A172 (cell line): ENCODE measurements at regions not wholly inside any gene's neighbourhood (a gene's known extent, or its start where the extent isn't known, plus 50 kb on each side); places are given as distances from the start of the nearest gene placed in this dataset.
"Not testable (repeated sequence)": the region's sequence is repeated elsewhere in the genome, so short reads cannot be mapped to it uniquely, and the experiment has no call there.

Source experiments
- DNase-seq: peaks from one replicate; pipeline ENCODE4 v3.0.0-alpha.2; 2015; ENCODE audit warnings: low spot score

DNA sequence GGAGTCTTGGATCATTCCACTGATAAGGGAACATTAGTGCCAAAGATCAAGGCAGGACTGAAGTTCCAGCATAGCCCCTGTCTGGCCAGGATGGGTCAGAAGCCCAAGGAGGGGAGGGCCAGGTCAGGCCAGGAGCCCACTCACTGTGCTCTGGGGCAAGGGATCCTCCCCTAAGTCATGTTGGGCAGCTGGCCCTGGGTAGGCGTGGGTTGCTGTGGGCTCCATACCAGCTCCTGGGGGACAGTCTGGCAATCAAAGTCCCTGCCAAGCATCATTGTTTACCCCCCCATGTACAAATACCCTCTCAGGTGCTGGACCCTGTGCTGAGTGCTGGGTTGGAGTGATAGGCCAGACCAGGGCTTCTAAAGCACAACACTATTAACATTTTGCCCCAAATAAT is 130.5 kb downstream of the IRX5 start:
- no peak for DNase-seq

DNA sequence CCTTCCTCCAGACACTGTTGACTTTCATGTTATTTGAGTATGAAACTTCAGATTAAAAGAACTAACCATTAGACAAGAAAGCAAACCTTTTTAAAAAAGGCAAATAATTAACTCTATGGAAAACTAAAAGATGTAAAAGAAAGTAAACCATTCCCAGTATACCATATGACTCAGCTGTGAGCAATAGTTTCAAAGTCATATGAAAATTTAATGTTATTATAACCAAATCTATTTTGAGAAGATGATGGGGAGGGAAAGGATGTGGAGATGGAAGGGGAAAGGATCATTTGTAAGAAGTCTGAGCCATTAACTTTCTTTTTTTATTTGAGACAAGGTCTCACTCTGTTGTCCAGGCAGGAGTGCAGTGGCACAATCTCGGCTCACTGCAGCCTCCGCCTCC is 131.8 kb downstream of the IRX5 start:
- DNase-seq = no peak

DNA sequence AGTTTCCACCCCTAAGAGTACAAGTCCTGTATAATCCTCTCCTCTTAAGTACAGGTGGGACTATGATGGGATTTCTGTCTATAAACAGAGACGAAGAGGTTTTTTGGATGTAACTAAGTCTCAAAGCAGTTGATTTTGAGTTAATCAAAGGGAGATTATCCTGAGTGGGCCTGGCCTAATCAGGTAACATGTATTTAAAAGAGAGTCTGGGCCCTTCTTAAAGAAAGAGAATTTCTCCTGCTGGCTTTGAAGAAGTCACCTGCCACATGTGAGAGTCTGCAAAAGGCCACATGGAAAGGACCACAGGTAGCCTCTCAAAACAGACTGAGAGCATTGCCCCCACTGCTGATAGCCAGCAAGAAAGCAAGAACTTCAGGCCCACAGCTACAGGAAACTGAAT is 142.3 kb downstream of the IRX5 start:
- no peak for DNase-seq

DNA sequence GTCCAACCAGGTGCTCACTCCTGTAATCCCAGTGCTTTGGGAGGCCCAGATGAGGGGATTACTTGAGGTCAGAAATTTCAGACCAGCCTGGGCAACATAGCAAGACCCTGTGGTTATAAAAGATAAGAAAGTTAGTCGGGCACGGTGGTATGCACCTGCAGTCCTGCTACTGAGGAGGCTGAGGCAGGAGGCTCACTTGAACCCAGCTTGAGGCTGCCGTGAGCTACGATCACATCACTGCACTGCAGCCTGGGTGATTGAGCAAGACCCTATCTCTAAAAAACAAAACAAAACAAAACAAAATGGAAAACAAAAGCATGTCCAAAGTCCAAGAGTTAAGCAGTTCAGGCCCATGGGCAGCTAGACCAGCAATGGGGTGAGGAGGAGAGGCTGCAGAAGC is 143.2 kb downstream of the IRX5 start:
- DNase-seq = no peak

DNA sequence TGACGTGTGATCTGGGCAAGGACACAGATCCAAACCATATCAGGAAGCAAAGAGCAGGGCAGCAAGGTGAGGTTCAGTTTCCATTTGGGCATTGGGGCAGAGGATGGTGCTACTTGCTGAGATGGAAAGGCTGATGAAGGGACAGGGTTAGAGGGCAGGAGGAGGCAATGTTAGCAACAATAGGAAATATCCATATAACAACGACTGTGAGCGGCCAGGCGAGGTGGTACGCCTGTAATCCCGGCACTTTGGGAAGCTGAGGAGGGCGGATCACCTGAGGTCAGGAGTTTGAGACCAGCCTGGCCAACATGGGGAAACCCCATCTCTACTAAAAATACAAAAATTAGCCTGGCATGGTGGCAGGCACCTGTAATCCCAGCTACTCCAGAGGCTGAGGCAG is 144.5 kb downstream of the IRX5 start:
- DNase-seq = not testable (repeated sequence)

DNA sequence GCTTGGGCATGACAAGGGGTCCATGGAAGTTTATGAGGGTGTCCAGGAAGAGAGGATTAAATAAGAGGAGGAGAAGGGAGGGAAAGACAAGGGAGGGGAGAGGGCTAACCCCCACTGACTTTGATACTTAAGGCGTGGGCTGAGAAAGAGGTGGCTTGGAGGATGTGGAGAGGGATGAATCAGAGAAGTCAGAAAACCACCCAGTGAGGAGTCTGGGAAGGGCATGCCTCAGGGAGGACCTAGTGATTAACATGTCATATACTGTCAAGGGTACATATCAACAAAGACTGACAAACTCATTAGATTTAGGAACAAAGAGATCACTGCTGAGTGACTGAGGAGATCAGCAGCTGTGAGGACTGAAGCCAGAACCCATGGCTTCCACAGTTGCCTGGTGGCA is 145.4 kb downstream of the IRX5 start:
- DNase-seq = no peak

DNA sequence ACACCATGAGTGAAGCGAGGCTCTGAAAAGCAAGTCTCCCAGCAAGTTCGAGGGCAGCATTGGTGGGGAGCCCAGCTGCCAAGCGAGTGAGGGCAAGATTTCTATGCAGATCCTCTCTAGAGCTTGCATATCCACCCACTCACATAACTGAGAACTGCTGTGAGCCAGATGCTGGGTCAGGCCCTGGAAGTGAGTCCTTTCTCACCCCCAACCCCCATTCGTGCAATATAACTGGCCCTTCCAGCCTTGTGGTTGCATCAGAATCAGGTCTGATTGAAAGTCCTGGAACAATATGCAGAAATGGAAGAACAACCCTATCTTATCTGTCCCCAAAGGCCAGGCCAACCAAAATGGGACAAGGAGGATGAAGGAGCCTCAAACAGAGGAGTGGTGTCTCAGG is 146.6 kb downstream of the IRX5 start:
- no peak for DNase-seq

DNA sequence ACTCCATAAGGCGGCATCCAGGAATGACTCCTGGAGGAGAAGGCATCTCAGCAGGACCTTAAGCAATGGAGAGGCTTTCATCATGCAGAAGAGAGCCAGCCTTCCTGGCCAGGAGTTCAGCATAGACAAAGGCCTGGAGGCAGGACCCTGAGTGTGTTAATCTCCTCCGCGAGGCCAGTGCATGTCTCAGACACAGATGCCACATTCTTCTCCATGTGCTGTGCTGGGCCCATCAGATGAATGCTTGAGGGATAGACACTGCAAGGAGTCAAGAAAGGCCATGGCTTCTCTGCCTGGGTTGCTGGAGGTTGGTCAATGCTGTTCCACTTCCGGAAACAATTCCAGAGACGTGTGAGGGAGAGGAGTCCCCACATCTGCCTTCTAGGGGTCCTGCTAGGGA is 147.5 kb downstream of the IRX5 start:
- DNase-seq = no peak

DNA sequence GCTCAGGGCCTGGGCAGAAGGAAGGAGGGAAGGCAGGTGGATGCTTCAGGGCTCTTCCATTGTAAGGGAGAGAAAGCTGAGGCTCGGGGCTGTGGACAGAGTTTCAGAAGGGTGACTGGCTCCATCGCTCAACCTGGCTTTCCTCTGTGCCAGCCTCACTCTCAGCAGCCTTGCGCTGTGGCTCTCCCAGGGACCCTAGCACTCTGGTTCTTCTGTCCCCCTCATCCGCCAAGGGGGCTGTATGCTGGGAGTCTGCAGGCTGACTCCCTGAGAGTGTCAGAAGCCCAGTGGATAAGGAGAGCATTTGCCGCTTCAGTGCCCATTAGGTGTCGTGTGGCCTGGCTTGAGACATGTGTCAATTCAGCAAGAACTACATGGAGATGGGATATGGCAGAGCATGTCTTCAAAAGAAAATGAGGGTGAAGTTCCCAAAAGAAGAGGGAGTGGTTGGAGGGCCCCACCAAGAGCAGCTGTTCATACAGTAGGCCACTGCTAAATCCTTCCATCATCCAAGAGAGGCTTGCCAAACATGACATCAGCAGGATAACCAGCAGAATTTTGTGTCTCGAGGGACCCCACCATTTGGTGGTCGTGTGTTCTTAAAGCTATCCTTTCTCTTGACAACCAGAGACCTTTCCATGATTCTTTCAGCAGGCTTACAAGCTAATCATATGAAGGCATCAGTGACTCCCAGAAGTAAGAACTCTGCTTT is 148.2 kb downstream of the IRX5 start:
- no peak for DNase-seq

DNA sequence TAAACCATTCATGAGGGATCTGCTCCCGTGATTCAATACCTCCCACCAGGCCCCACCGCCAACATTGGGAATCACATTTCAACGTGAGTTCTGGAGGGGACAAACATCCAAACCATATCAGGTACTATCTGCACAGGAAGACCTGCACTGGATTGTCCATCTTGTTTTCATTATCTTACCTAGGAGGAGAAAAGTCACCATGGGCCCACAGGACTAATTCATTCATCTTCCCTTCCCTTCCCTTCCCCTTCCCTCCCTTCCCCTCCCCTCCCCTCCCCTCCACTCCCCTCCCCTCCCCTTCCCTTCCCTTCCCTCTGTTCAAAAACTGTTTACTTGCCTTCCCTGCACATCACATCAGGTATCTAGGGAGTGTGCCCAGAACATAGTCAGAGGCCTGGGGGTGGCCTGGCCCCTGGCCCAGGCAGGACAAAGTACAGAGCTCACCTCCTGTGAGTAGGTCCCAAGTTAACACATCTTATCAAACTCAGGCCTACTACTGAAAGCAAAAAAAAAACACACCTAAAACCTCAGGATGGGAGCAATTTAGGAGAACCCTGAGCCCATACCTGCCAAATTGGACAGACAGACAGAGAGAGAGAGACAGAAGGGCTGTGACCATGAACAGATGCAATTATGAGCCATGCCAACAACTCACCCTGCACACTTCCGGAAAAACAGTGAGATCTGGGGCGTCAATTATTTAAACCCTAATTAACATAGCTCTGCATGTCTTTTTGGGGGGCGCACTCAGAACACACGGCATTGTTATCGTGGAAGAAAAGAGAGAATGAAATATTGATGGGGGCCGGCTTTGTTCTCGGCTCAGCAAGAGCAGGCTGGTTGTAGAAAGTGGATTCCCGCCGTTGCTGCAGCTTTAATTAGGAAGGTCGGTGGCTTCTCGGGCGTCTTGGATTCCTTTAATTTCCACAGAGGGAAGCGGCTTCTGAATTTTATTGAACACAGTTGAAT is 151.2 kb downstream of the IRX5 start:
- no peak for DNase-seq

DNA sequence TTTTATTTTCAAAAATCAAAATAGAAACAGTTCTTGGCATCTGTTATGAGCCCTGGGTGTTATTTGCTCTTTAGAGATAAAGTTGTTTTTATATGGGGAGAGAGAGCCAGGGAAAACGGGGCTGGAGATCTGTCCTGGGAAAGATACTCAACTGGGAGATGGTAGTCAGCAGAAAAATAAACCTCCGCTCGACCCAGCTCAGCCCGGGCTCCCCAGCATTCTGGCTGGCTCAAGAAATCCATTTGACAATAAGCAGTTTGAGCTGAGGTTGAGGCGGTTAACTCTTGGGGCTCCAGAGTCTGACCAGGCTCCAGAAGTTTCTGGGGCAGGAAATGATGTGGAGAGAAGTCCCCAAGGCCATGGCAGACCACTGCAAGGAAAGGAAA is 151.9 kb downstream of the IRX5 start:
- DNase-seq = no peak

DNA sequence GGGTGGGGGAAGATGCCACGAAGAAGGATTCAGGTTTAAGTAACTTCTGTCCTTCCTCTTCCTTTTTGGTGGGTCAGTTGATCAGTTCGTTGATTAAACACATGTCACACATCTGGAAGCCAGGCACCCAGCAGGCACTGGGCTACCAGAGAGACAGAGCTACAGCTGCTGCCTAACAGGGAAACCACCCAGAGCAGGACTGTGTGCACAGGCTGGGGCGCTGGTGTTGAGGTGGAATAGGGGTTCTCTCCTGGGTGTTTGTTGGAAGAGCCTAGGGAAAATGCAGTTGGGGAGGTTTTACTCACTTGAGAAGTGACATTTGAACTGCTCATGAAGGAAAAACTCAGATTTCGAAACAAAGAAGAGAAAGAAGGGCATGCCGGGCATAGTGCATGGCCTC is 152.4 kb downstream of the IRX5 start:
- DNase-seq = no peak

DNA sequence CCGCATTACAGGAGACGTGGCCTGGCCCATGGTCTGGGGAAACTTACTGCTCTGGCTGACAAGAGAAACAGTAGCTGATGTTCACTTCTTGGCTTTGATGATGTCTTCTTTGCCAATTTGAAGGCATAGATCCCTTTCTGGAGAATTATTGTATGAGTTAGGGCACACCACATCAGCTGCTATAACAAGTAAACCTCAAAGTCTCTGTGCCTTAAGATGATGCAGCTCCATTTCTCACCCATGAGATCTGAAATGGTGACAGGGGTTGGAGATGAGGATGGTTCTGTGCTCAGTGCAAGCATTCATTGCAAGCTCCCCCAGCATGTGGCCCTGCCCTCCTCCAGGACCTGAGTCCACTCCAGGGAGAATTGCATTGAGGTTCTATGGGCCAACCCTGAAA is 157.4 kb downstream of the IRX5 start:
- no peak for DNase-seq

DNA sequence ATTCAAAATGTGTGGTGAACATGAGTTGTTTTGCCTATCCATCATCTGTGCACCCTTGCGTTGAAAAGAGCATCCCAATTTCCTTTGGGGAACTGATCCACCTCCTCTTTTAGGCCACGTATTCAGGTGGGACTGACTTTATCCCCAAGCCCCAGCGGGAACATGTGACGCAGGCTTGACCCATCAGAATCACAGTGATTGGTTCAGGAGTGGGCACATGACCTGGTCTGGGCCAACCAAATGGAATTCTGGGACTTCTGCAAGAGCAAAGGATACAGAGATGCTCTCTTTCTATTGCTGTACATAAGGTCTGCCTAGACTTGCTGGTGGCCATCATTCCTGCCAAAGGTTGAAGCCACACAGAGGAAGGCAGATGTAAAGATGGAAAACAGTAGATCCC is 158.9 kb downstream of the IRX5 start:
- no peak for DNase-seq

DNA sequence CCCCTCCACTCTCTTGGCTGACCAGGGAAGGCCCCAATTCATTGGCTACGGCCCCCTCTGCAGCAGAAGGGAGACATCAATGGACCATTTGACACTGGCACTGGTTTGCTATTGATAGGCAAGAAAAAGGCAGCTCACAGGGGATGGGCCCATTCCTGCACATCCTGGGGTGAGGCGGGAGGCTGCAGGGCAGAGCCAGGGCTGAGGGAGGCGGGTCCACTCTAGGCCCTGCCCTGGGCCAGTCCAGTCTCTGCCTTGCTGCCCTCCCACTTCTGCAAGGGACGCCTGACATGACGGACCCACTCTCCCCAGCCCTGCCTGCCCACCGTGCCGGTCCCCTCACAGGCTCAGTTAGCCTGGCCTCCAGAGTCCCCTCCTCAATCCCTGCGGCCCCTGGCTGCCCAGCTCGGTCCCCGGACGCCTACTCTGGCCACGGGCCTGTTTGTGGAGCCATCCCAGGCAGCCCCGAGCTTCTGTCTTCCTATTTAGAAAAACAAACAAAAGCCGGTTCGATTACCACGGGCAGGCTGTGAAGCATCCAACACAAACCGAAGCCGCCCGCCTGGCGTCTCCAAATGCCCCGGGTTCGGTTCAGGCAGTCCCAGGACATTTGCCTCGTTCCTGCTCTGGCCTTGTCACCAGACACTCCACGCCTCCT is 160.7 kb downstream of the IRX5 start:
- DNase-seq = no peak

DNA sequence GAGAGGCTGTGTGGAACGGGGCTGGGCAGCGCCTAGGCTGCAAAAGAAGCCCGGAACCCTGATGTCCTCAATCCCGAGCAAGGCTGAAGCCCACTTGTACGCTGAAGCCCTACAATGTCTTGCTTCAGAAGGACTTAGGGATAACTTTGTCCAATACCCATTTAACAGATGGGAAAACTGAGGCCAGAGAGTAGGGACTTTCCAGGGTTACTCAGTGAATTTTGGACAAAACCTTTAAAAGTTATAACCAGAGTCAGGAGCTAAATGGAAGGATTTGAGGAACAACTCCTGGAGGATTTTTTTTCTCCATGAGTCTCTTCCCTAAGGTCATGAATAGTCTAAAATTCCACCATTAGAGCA is 161.2 kb downstream of the IRX5 start:
- no peak for DNase-seq

DNA sequence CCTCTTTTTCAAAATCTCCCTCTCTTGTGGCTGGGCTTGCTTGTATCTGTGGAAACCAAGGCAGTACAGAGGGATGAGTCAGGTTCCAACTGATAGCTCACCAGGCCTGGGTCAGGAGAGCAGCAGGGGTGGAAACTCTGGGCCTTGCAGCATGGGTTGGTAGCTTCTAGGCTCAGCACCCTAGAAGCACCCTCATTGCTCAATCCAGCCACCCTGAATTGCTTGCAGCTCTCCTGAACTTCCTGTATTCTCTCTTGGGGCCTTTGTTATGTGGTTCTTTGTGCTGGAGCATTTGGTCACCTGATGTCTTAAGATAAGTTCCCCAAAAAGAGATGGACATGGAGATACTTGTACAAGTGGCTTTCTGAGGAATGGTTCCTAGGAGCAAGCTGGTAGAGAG is 169.4 kb downstream of the IRX5 start:
- DNase-seq = no peak

DNA sequence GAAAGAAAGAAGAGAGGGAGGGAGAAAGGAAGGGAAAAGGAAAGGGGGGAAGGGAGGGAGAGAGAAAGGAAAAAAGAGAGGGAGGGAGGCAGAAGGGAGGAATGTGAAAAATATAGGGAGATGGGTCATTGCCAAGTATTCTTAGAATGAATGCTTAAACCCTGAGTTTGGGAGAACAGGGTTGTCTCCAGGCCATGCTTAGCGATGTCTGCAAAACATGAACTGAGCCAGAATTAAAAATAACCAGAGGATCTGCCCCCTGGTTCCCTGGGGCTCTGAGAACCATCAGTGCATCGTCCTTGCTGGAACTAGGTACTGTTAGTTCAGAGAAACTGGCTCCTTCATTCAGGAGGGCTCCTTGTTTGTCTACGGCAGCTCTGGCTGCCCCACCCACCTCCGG is 170.4 kb downstream of the IRX5 start:
- DNase-seq = no peak

DNA sequence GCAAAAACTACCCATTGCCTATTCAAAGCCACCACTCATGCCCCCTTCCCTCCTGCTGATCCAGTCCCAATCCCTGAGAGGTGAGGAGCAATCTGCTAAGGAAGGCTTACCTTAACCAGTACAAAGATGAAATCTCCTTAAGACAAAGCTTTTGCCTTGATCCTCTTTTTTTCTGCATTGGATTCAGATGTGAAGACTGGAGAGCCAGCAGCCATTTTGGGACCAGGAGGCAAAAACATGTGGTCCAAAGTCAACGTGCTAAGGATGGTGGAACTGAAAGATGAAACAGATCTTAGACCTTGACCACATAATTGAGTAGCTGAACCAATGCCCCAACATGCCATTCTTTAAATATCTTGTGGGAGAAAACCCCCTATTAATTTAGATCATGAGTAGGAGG is 171.4 kb downstream of the IRX5 start:
- DNase-seq = no peak

DNA sequence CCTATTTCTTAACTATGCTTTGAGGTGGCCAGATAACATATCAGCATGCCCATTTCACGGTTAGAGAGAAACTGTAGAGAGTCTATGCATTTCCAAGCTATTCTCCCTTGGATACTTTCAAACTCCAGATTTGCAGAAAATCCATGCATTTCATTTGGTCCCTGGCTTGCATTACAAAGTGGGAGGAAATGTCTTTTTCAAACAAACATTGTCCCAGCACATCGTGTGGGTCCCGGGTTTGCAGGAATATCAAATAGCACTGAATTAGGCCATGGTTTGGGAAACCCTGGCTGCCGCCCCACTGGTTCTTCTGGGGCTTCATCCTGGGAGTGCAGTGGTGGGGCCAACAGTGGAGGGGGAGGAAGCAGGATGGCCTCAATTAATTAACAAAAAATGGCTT is 171.9 kb downstream of the IRX5 start:
- DNase-seq = no peak

DNA sequence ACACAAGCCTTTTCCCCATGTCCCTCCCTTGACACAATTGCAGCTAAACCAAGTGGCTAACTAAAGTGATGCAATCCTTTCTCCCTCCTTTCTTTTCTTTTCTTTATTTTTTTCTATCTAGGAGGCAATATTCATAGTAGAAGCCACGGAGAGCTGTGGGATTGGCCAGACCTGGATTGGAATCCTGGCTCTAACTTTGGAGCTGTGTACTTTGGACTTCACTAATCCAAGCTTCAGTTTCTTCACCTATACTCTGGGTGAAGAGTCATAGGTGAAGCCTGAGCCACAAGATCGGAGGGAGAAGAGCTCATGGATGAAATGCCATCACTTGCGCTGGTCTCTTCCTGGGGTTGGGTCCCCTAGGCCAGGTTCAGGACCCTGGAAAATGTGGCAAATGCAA is 177.2 kb downstream of the IRX5 start:
- no peak for DNase-seq

DNA sequence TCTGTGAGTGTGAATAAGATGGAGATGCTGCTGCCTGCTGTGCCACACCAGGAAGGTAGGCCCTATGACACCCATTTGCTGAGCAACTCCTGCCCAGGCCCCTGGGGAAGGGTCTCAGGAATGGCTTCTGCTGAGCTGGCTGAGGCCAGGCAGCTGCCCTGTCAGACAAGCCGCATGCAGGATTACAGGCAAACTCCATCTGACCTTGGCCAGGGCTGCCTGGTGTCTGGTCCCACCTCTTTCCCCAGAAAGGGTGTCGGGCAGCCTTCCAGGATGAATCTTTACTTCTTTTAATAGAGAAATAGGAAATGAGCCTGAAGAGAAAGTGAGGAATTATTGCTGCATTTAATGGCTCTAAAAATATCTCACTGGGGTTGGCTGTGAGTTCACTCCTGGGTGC is 182.5 kb downstream of the IRX5 start:
- no peak for DNase-seq

DNA sequence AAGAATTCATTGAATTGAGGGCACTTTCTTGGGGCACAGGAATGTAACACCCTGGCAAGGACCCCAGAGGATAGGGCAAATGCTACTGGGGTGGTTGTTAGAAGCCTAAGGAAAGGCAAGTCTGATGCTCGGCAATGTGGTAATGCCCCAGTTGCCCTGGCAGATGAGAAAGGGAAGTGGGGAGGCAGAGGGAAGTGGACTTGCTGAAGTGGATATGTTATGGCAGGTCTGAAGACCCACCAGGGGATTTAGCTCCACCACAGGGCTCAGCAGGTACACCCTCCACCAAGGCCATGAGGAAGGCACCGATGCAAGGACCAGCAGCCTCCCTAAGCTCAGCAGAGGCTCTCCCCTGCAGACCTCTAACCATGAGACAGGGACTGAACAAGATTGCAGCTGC is 184.8 kb downstream of the IRX5 start:
- no peak for DNase-seq
